Mammary epithelial cell (primary cell): ENCODE measurements at regions not wholly inside any gene's neighbourhood (a gene's known extent, or its start where the extent isn't known, plus 50 kb on each side); places are given as distances from the start of the nearest gene placed in this dataset.

ENCODE experiments used
- EZH2 ChIP-seq: IDR thresholded peaks from 2 replicates; pipeline ENCODE4 v1.6.1; 2012; ENCODE audit warnings: low read length, inconsistent platforms, borderline replicate concordance
- TF ChIP-seq, protein P1 (sequence below), 2 donors: IDR thresholded peaks in 1 of 2; conservative IDR thresholded peaks in 1 of 2; 2 replicates each; pipeline ENCODE4 v1.5.1; 2011 to 2012; ENCODE audit warnings: inconsistent platforms in 2 of 2, low read length in 2 of 2, mild to moderate bottlenecking in 2 of 2, control low read depth in 1 of 2, low read depth in 1 of 2; ENCODE audit not compliant: insufficient read depth in 1 of 2; ENCODE audit errors: extremely low read depth in 1 of 2

- TF ChIP-seq, protein P1, sequence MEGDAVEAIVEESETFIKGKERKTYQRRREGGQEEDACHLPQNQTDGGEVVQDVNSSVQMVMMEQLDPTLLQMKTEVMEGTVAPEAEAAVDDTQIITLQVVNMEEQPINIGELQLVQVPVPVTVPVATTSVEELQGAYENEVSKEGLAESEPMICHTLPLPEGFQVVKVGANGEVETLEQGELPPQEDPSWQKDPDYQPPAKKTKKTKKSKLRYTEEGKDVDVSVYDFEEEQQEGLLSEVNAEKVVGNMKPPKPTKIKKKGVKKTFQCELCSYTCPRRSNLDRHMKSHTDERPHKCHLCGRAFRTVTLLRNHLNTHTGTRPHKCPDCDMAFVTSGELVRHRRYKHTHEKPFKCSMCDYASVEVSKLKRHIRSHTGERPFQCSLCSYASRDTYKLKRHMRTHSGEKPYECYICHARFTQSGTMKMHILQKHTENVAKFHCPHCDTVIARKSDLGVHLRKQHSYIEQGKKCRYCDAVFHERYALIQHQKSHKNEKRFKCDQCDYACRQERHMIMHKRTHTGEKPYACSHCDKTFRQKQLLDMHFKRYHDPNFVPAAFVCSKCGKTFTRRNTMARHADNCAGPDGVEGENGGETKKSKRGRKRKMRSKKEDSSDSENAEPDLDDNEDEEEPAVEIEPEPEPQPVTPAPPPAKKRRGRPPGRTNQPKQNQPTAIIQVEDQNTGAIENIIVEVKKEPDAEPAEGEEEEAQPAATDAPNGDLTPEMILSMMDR (conservative IDR thresholded peaks at IDR 0.05 in 1 of 2, IDR thresholded peaks at IDR 0.05 in 1 of 2; ENCODE audit: extremely low read depth in 1 of 2, insufficient read depth in 1 of 2, low read depth in 1 of 2, low read length in 2 of 2) = no peak
- TF ChIP-seq EZH2 = no peak
These were observed 52.5 kb upstream of the BOLA1 start for GRCh38 chr1:149846593-149847466.
